K562 (cell line): ENCODE measurements at regions not wholly inside any gene's neighbourhood (a gene's known extent, or its start where the extent isn't known, plus 50 kb on each side); places are given as distances from the start of the nearest gene placed in this dataset.

Experiments
- DIDO1 ChIP-seq: fragments of 450-650 bp; IDR thresholded peaks from 2 replicates; pipeline ENCODE4 v1.6.1; 2016; ENCODE audit warnings: low read depth, missing biosample characterization, missing genetic modification characterization
- TEAD2 ChIP-seq: fragments of 450-650 bp; IDR thresholded peaks from 2 replicates; pipeline ENCODE4 v1.6.1; 2016; ENCODE audit warnings: missing genetic modification characterization, control low read depth, missing compliant biosample characterization
- TF ChIP-seq, protein P1 (sequence below), 2 experiments: fragments of 450-650 bp in 1 of 2; sonication (generic) in 1 of 2; formaldehyde crosslinking in 1 of 2; IDR thresholded peaks; 2 replicates each; pipeline versions ENCODE4 v1.7.1 to v1.9.0; 2016 to 2022; ENCODE audit warnings: inconsistent platforms in 1 of 2, mild to moderate bottlenecking in 1 of 2, missing genetic modification reagents in 1 of 2
- TF ChIP-seq, protein P2 (sequence below): fragments of 250-450 bp; sonication (Bioruptor Pico); IDR thresholded peaks from 2 replicates; pipeline ENCODE4 v1.4.0; 2020; ENCODE audit warnings: mild to moderate bottlenecking, moderate library complexity
- TF ChIP-seq, protein P3 (sequence below): fragments of 250-450 bp; sonication (Bioruptor Pico); IDR thresholded peaks from 2 replicates; pipeline ENCODE4 v1.8.0; 2021; ENCODE audit warnings: borderline replicate concordance, mild to moderate bottlenecking, moderate library complexity; ENCODE audit not compliant: poor library complexity, severe bottlenecking

DNA sequence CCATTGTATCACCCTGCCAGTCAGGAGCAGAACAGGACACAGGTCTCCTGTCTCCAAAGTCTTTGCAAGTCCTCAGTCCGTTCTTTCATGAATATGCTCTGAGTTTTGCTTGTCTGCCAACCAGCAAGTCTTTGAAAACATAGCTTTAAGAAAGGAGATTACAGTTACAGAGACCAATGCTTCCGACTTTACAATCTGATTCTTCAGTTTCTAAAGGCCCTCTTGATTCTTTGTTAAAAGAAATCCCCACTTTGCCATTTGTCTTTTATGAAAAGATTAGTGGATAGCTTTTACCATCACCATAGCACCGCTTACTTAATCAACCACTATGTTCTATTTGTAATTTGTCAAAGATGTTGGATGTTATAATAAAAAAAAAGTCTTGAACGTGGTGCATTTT, 562.8 kb upstream of the BTBD3 start (continued):
- TF ChIP-seq, protein P1, sequence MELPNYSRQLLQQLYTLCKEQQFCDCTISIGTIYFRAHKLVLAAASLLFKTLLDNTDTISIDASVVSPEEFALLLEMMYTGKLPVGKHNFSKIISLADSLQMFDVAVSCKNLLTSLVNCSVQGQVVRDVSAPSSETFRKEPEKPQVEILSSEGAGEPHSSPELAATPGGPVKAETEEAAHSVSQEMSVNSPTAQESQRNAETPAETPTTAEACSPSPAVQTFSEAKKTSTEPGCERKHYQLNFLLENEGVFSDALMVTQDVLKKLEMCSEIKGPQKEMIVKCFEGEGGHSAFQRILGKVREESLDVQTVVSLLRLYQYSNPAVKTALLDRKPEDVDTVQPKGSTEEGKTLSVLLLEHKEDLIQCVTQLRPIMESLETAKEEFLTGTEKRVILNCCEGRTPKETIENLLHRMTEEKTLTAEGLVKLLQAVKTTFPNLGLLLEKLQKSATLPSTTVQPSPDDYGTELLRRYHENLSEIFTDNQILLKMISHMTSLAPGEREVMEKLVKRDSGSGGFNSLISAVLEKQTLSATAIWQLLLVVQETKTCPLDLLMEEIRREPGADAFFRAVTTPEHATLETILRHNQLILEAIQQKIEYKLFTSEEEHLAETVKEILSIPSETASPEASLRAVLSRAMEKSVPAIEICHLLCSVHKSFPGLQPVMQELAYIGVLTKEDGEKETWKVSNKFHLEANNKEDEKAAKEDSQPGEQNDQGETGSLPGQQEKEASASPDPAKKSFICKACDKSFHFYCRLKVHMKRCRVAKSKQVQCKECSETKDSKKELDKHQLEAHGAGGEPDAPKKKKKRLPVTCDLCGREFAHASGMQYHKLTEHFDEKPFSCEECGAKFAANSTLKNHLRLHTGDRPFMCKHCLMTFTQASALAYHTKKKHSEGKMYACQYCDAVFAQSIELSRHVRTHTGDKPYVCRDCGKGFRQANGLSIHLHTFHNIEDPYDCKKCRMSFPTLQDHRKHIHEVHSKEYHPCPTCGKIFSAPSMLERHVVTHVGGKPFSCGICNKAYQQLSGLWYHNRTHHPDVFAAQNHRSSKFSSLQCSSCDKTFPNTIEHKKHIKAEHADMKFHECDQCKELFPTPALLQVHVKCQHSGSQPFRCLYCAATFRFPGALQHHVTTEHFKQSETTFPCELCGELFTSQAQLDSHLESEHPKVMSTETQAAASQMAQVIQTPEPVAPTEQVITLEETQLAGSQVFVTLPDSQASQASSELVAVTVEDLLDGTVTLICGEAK (IDR thresholded peaks at IDR 0.05) = no peak
- TF ChIP-seq, protein P1 (CRISPR knock-in tag; IDR thresholded peaks at IDR 0.05) = no peak
- TF ChIP-seq DIDO1 (tag) (no peak), TEAD2 (tag) (no peak)
- TF ChIP-seq, protein P2, sequence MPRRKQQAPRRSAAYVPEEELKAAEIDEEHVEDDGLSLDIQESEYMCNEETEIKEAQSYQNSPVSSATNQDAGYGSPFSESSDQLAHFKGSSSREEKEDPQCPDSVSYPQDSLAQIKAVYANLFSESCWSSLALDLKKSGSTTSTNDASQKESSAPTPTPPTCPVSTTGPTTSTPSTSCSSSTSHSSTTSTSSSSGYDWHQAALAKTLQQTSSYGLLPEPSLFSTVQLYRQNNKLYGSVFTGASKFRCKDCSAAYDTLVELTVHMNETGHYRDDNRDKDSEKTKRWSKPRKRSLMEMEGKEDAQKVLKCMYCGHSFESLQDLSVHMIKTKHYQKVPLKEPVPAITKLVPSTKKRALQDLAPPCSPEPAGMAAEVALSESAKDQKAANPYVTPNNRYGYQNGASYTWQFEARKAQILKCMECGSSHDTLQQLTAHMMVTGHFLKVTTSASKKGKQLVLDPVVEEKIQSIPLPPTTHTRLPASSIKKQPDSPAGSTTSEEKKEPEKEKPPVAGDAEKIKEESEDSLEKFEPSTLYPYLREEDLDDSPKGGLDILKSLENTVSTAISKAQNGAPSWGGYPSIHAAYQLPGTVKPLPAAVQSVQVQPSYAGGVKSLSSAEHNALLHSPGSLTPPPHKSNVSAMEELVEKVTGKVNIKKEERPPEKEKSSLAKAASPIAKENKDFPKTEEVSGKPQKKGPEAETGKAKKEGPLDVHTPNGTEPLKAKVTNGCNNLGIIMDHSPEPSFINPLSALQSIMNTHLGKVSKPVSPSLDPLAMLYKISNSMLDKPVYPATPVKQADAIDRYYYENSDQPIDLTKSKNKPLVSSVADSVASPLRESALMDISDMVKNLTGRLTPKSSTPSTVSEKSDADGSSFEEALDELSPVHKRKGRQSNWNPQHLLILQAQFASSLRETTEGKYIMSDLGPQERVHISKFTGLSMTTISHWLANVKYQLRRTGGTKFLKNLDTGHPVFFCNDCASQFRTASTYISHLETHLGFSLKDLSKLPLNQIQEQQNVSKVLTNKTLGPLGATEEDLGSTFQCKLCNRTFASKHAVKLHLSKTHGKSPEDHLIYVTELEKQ (CRISPR knock-in tag) = no peak
- TF ChIP-seq, protein P3, sequence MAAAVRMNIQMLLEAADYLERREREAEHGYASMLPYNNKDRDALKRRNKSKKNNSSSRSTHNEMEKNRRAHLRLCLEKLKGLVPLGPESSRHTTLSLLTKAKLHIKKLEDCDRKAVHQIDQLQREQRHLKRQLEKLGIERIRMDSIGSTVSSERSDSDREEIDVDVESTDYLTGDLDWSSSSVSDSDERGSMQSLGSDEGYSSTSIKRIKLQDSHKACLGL (CRISPR knock-in tag) = no peak
